ENCODE measurements at regions not wholly inside any gene's neighbourhood (a gene's known extent, or its start where the extent isn't known, plus 50 kb on each side); places are given as distances from the start of the nearest gene placed in this dataset.

- DNase-seq (ENCODE audit: low spot score), result no peak
These were observed 281.1 kb upstream of the SP4 start for GRCh38 chr7:21146642-21147423.

GRCh38 chr7:21149809-21150208 is 278.1 kb upstream of the SP4 start:
- DNase-seq (ENCODE audit: low spot score), result no peak

GRCh38 chr7:21154614-21155013 is 273.3 kb upstream of the SP4 start:
- no peak for DNase-seq (ENCODE audit: low spot score)

- no peak for DNase-seq (ENCODE audit: low spot score)
These were observed 268.4 kb upstream of the SP4 start for GRCh38 chr7:21159506-21159905.

GRCh38 chr7:21160401-21160800 is 267.5 kb upstream of the SP4 start:
- no peak for DNase-seq (ENCODE audit: low spot score)

- no peak for DNase-seq (ENCODE audit: low spot score)
These were observed 259.9 kb upstream of the SP4 start for GRCh38 chr7:21167942-21168341.

- no peak for DNase-seq (ENCODE audit: low spot score)
These were observed 258.0 kb upstream of the SP4 start for GRCh38 chr7:21169667-21170580.

GRCh38 chr7:21172800-21173199 is 255.1 kb upstream of the SP4 start:
- DNase-seq (ENCODE audit: low spot score), result no peak

GRCh38 chr7:21173436-21173835 is 254.4 kb upstream of the SP4 start:
- DNase-seq (ENCODE audit: low spot score), result no peak

GRCh38 chr7:21175714-21176113 is 252.2 kb upstream of the SP4 start:
- DNase-seq (ENCODE audit: low spot score), result no peak

GRCh38 chr7:21184942-21185652 is 242.8 kb upstream of the SP4 start:
- no peak for DNase-seq (ENCODE audit: low spot score)

GRCh38 chr7:21185653-21186265 is 242.1 kb upstream of the SP4 start:
- DNase-seq (ENCODE audit: low spot score), result no peak

- DNase-seq (ENCODE audit: low spot score), result no peak
These were observed 236.4 kb upstream of the SP4 start for GRCh38 chr7:21191321-21192073.

- no peak for DNase-seq (ENCODE audit: low spot score)
These were observed 235.2 kb upstream of the SP4 start for GRCh38 chr7:21192657-21193056.

GRCh38 chr7:21193895-21194294 is 234.0 kb upstream of the SP4 start:
- no peak for DNase-seq (ENCODE audit: low spot score)

- DNase-seq (ENCODE audit: low spot score), result no peak
These were observed 232.9 kb upstream of the SP4 start for GRCh38 chr7:21194936-21195335.

- DNase-seq (ENCODE audit: low spot score), result no peak
These were observed 229.0 kb upstream of the SP4 start for GRCh38 chr7:21198921-21199320.

GRCh38 chr7:21200503-21200902 is 227.4 kb upstream of the SP4 start:
- no peak for DNase-seq (ENCODE audit: low spot score)

- DNase-seq (ENCODE audit: low spot score), result no peak
These were observed 213.2 kb upstream of the SP4 start for GRCh38 chr7:21214657-21215056.

- DNase-seq (ENCODE audit: low spot score), result no peak
These were observed 212.6 kb upstream of the SP4 start for GRCh38 chr7:21215307-21215706.

- no peak for DNase-seq (ENCODE audit: low spot score)
These were observed 210.5 kb upstream of the SP4 start for GRCh38 chr7:21217365-21217764.

Measured in hematopoietic multipotent progenitor cell treated with erythropoietin and hydrocortisone succinate and interleukin-3 and kit ligand, for 15 days (in vitro differentiated cells).